HCT116 (cell line): ENCODE measurements at regions not wholly inside any gene's neighbourhood (a gene's known extent, or its start where the extent isn't known, plus 50 kb on each side); places are given as distances from the start of the nearest gene placed in this dataset.

Experiments
- ATAC-seq: fragments of 200-7000 bp; cut with Tn5 transposase; 2 replicates; pipeline ENCODE4 v1.9.1; 2020; ENCODE audit warnings: mild to moderate bottlenecking, moderate library complexity
- BruUV-seq: library from RNA; stranded (reverse); fragments of 400-500 nt; replicated peaks from 2 replicates; lab custom pipeline; 2021; lab: Mats Ljungman, UMichigan
- CTCF ChIA-PET: fragments of 300-600 bp; sonication (Branson Sonifier 250); formaldehyde crosslinking; loops from one replicate; lab custom pipeline; 2021; ENCODE audit warnings: antibody characterized with exemption; lab: Charles Lee
- POLR2A ChIA-PET: fragments of 300-600, 350-600 bp; sonication (Branson Sonifier 250); formaldehyde crosslinking; loops from one replicate; lab custom pipeline; 2021; ENCODE audit warnings: antibody characterized with exemption; lab: Charles Lee
- RAD21 ChIA-PET, 2 experiments: fragments of 300-600 bp; sonication (Branson Sonifier 250); formaldehyde crosslinking; loops; one replicate each; lab custom pipeline; 2023; ENCODE audit warnings: low total read pairs in 2 of 2; ENCODE audit not compliant: uncharacterized antibody in 2 of 2, unreplicated experiment in 2 of 2, low non-redundant PET in 1 of 2; lab: Charles Lee
- DNase-seq: peaks from one replicate; pipeline ENCODE4 v3.0.0-alpha.2; 2010; ENCODE audit warnings: low read depth, low spot score
- H2AFZ ChIP-seq: fragments of 200-600 bp; shearing (Covaris generic), sonication (generic); 2 replicates; pipeline ENCODE4 v1.6.1; 2017; ENCODE audit warnings: low read depth, mixed run types, mixed read lengths, antibody characterized with exemption, low read length; ENCODE audit not compliant: poor library complexity, severe bottlenecking
- H3K27ac ChIP-seq: 2 replicates; pipeline ENCODE4 v1.5.1; 2012; ENCODE audit warnings: low read depth, low read length
- H3K27me3 ChIP-seq: fragments of 200-600 bp; sonication (generic); 2 replicates; pipeline ENCODE4 v1.6.1; 2016; ENCODE audit warnings: mixed run types, low read length, mixed read lengths; ENCODE audit not compliant: insufficient read depth
- H3K36me3 ChIP-seq, 2 experiments: fragments of 200-500 bp in 1 of 2; fragments of 200-600 bp in 1 of 2; sonication (Bioruptor generic) in 1 of 2; sonication (generic) in 1 of 2; 2 replicates each; pipeline versions ENCODE4 v1.5.1 to v1.6.1; 2014 to 2016; ENCODE audit warnings: low read length in 2 of 2, inconsistent platforms in 1 of 2, mixed read lengths in 1 of 2, mixed run types in 1 of 2; ENCODE audit not compliant: insufficient read depth in 2 of 2, control insufficient read depth in 1 of 2
- H3K4me1 ChIP-seq, 2 experiments: fragments of 200-600 bp in 1 of 2; sonication (generic) in 1 of 2; 2 replicates each; pipeline versions ENCODE4 v1.5.1 to v1.6.1; 2012 to 2017; ENCODE audit warnings: low read length in 2 of 2, inconsistent platforms in 1 of 2, mild to moderate bottlenecking in 1 of 2, mixed read lengths in 1 of 2, mixed run types in 1 of 2, moderate library complexity in 1 of 2; ENCODE audit not compliant: insufficient read depth in 2 of 2, control insufficient read depth in 1 of 2
- H3K4me2 ChIP-seq: fragments of 200-600 bp; sonication (generic); 2 replicates; pipeline ENCODE4 v1.6.1; 2017; ENCODE audit warnings: mixed run types, low read length, mixed read lengths
- H3K4me3 ChIP-seq, 2 experiments: fragments of 200-600 bp in 1 of 2; sonication (generic) in 1 of 2; replicated peaks in 1 of 2; 2 replicates each; pipeline ENCODE4 v1.5.1; 2011 to 2016; ENCODE audit warnings: low read length in 2 of 2, control low read depth in 1 of 2, low read depth in 1 of 2, mild to moderate bottlenecking in 1 of 2, mixed read lengths in 1 of 2, mixed run types in 1 of 2
- H3K79me2 ChIP-seq: fragments of 200-600 bp; sonication (generic); 2 replicates; pipeline ENCODE4 v1.6.1; 2017; ENCODE audit warnings: mild to moderate bottlenecking, mixed run types, low read length, moderate library complexity, mixed read lengths; ENCODE audit not compliant: insufficient read depth
- H3K9ac ChIP-seq: fragments of 200-600 bp; sonication (generic); 2 replicates; pipeline ENCODE4 v1.6.1; 2016; ENCODE audit warnings: low read length, mixed read lengths
- H3K9me2 ChIP-seq: fragments of 200-600 bp; sonication (generic), shearing (Covaris generic); 2 replicates; pipeline ENCODE4 v1.6.1; 2017; ENCODE audit warnings: mixed run types, mild to moderate bottlenecking, moderate library complexity; ENCODE audit not compliant: insufficient read depth
- H3K9me3 ChIP-seq, 2 experiments: fragments of 200-500 bp in 1 of 2; fragments of 200-600 bp in 1 of 2; sonication (Bioruptor generic) in 1 of 2; sonication (generic) in 1 of 2; 2 replicates each; pipeline ENCODE4 v1.6.1; 2014 to 2017; ENCODE audit warnings: low read length in 2 of 2, mixed read lengths in 2 of 2, inconsistent platforms in 1 of 2, low read depth in 1 of 2, mild to moderate bottlenecking in 1 of 2, mixed run types in 1 of 2, moderate library complexity in 1 of 2; ENCODE audit not compliant: control insufficient read depth in 1 of 2, insufficient read depth in 1 of 2
- H4K20me1 ChIP-seq: fragments of 200-600 bp; sonication (generic), shearing (Covaris generic); 2 replicates; pipeline ENCODE4 v1.6.1; 2017; ENCODE audit warnings: mixed run types, mild to moderate bottlenecking, moderate library complexity; ENCODE audit not compliant: insufficient read depth
- CEBPB ChIP-seq: IDR thresholded peaks from 2 replicates; pipeline ENCODE4 v1.6.1; 2012; ENCODE audit warnings: low read depth
- RAD21 ChIP-seq: IDR thresholded peaks from 2 replicates; pipeline ENCODE4 v1.6.1; 2012; ENCODE audit warnings: low read depth, mild to moderate bottlenecking
- SIN3A ChIP-seq: IDR thresholded peaks from 2 replicates; pipeline ENCODE4 v1.6.1; 2012; ENCODE audit warnings: low read depth
- TCF7L2 ChIP-seq: IDR thresholded peaks from 2 replicates; pipeline ENCODE4 v1.7.0; 2011; ENCODE audit warnings: borderline replicate concordance, inconsistent platforms; ENCODE audit not compliant: insufficient read depth, insufficient read length; ENCODE audit errors: extremely low read depth
- YY1 ChIP-seq: IDR thresholded peaks from 2 replicates; pipeline ENCODE4 v1.6.1; 2011; ENCODE audit warnings: low read length, low read depth, moderate library complexity, mild to moderate bottlenecking; ENCODE audit not compliant: insufficient replicate concordance; ENCODE audit errors: extremely low read depth
- intact Hi-C: fragments of 100-400 bp; cut with micrococcal nuclease; formaldehyde crosslinking; loops from 2 replicates; pipeline ENCODE4 v1.10.0; 2022
- TF ChIP-seq, protein P1 (sequence below): IDR thresholded peaks from 2 replicates; pipeline ENCODE4 v1.6.1; 2012; ENCODE audit warnings: low read depth
- TF ChIP-seq, protein P2 (sequence below): IDR thresholded peaks from 2 replicates; pipeline ENCODE4 v1.6.1; 2012

DNA sequence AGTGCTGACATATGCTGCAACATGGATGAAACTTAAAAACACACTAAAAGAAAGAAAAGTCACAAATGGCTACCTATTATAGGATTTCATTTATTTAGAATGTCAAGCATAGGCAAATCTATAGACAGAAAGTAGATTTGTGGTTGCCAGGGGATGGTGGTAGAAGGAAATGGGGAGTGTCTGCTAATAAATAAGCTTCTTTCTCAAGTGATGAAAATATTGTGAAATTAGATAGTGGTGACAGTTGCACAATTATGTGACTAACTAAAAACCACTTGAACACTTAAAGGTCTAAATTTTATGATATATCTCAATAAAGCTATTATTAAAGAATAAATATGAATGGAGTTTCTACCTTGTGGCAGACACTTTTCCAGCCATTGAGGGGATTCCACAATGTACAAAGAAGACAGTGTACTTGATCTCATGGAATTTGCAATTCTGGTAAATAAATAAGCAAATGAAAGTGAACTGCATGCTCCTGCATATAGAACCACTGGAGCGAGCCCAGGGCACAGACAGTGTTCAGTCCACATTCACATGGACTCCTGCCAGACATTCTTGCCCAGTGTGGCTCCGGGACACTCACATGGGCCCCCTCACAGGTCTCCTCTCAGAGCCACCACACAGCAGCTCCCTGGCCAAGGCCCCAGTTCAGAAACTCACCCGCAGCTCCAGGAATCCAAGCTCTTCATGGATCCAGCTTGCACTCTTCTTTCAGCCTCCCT, 107.1 kb upstream of the ARID2 start:
- ATAC-seq (no peak), DNase-seq (no peak)
- POLR2A ChIA-PET = no interaction called here
- intact Hi-C loops = no loop called here
- no TSS peak for BruUV-seq
- TF ChIP-seq, protein P1, sequence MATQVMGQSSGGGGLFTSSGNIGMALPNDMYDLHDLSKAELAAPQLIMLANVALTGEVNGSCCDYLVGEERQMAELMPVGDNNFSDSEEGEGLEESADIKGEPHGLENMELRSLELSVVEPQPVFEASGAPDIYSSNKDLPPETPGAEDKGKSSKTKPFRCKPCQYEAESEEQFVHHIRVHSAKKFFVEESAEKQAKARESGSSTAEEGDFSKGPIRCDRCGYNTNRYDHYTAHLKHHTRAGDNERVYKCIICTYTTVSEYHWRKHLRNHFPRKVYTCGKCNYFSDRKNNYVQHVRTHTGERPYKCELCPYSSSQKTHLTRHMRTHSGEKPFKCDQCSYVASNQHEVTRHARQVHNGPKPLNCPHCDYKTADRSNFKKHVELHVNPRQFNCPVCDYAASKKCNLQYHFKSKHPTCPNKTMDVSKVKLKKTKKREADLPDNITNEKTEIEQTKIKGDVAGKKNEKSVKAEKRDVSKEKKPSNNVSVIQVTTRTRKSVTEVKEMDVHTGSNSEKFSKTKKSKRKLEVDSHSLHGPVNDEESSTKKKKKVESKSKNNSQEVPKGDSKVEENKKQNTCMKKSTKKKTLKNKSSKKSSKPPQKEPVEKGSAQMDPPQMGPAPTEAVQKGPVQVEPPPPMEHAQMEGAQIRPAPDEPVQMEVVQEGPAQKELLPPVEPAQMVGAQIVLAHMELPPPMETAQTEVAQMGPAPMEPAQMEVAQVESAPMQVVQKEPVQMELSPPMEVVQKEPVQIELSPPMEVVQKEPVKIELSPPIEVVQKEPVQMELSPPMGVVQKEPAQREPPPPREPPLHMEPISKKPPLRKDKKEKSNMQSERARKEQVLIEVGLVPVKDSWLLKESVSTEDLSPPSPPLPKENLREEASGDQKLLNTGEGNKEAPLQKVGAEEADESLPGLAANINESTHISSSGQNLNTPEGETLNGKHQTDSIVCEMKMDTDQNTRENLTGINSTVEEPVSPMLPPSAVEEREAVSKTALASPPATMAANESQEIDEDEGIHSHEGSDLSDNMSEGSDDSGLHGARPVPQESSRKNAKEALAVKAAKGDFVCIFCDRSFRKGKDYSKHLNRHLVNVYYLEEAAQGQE = no peak
- TF ChIP-seq CEBPB (no peak), YY1 (no peak), TCF7L2 (no peak), RAD21 (no peak), SIN3A (no peak)
- TF ChIP-seq, protein P2, sequence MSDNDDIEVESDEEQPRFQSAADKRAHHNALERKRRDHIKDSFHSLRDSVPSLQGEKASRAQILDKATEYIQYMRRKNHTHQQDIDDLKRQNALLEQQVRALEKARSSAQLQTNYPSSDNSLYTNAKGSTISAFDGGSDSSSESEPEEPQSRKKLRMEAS = no peak
- Histone ChIP-seq H3K79me2 (no peaks in the 10 kb centered on the region), H3K27me3 (no peaks in the 10 kb centered on the region), H2AFZ (no peak overlapping the region), H4K20me1 (no peaks in the 10 kb centered on the region), H3K9me2 (no peaks in the 10 kb centered on the region), H3K27ac (no peak overlapping the region), H3K4me1 (no peaks in the 10 kb centered on the region), H3K36me3 (no peaks in the 10 kb centered on the region), H3K9ac (no peak overlapping the region), H3K4me3 (no peak overlapping the region), H3K9me3 (no peaks in the 10 kb centered on the region), H3K4me2 (no peak overlapping the region)
- RAD21 ChIA-PET = no interaction called here
- CTCF ChIA-PET = no interaction called here
